ENCODE measurements at regions not wholly inside any gene's neighbourhood (a gene's known extent, or its start where the extent isn't known, plus 50 kb on each side); places are given as distances from the start of the nearest gene placed in this dataset.

GRCh38 chr6:153405931-153406330, 274.8 kb upstream of the RGS17 start:
- FAIRE-seq, result no peak
- no peak overlapping the region for H3K27ac ChIP-seq (ENCODE audit: low read depth, low read length)
- 78% methylated on average over 4 of the region's 4 CpGs; no CpG with 5 or more reads in 1 of the 2 experiments for WGBS, 2 experiments (ENCODE audit: extremely low coverage in 1 of 2, insufficient coverage in 1 of 2, insufficient read length in 1 of 2, insufficient replicate concordance in 2 of 2, low coverage in 1 of 2, low lambda C conversion rate in 2 of 2, missing lambda C conversion rate in 1 of 2)

More at GRCh38 chr6:153405931-153406330, 274.8 kb upstream of the RGS17 start:
- no peak overlapping the region for H2AK5ac ChIP-seq (ENCODE audit: low read depth, low read length)
- H4K20me1 ChIP-seq (replicated peaks in 1 of 2; ENCODE audit: control insufficient read depth in 1 of 2, insufficient read depth in 2 of 2, low read length in 2 of 2), result no peaks in the 10 kb centered on the region
- DNase-seq (ENCODE audit: low read depth in 1 of 2, low spot score in 2 of 2), result no peak
- no peak overlapping the region for H2BK120ac ChIP-seq (replicated peaks; ENCODE audit: low read depth, low read length)
- H2AFZ ChIP-seq (ENCODE audit: low read length), result no peak overlapping the region; the same call in 1 of the 2 replicates
- ChIA-PET CTCF (ENCODE audit: partially characterized antibody) (interaction anchor here (1.0 kb wide), 1 partner anchor 17 kb away, joined by 3 read pairs; no protein-coding TSS in a partner anchor), POLR2A (ENCODE audit: partially characterized antibody) (no interaction called here)
- H3K14ac ChIP-seq (ENCODE audit: insufficient read length), result no peak overlapping the region
- no peak overlapping the region for H2BK5ac ChIP-seq (ENCODE audit: low read depth, low read length)
- H3K23ac ChIP-seq (ENCODE audit: insufficient read length), result no peak overlapping the region
- H3K9ac ChIP-seq (replicated peaks in 1 of 4; ENCODE audit: extremely low read depth in 1 of 4, low read depth in 3 of 4, low read length in 3 of 4), result no peak overlapping the region
- no peaks in the 10 kb centered on the region for H3K79me2 ChIP-seq (ENCODE audit: control insufficient read depth in 1 of 2, insufficient read depth in 2 of 2, low read length in 2 of 2)
- H2BK12ac ChIP-seq (ENCODE audit: low read depth, low read length), result no peak overlapping the region
- no peak overlapping the region for H3K18ac ChIP-seq (ENCODE audit: extremely low read depth, low read length)
- no peaks in the 10 kb centered on the region for H3K79me1 ChIP-seq (ENCODE audit: low read depth, low read length)
- no peak overlapping the region for H3K4me2 ChIP-seq (ENCODE audit: insufficient read depth in 1 of 2, low read depth in 2 of 2, low read length in 2 of 2)
- TF ChIP-seq CTCF (IDR thresholded peaks at IDR 0.05; ENCODE audit: control extremely low read depth in 1 of 3, insufficient read depth in 1 of 3, low read depth in 1 of 3, low read length in 3 of 3), result no peak
- TF ChIP-seq EZH2 (IDR thresholded peaks at IDR 0.05; ENCODE audit: low read depth, low read length, severe bottlenecking), result no peak
- no peak for TF ChIP-seq CHD2 (IDR thresholded peaks at IDR 0.05; ENCODE audit: low read length)
- no peak for TF ChIP-seq SIX5 (IDR thresholded peaks at IDR 0.05; ENCODE audit: low read depth, low read length)
- no peak for TF ChIP-seq SAP30 (IDR thresholded peaks at IDR 0.05; ENCODE audit: insufficient read depth, insufficient replicate concordance, low read length)
- H2BK15ac ChIP-seq (ENCODE audit: low read length), result no peak overlapping the region
- no peak overlapping the region for H2BK20ac ChIP-seq (ENCODE audit: low read length)
- no peaks in the 10 kb centered on the region for H3K36me3 ChIP-seq (ENCODE audit: control insufficient read depth in 2 of 4, insufficient read depth in 4 of 4, low read length in 3 of 4)
- no peak overlapping the region for H4K91ac ChIP-seq (replicated peaks; ENCODE audit: insufficient read length, low read length)
- H3K4me1 ChIP-seq (replicated peaks in 1 of 4; ENCODE audit: control insufficient read depth in 3 of 4, insufficient read depth in 4 of 4, low read length in 3 of 4), result no peaks in the 10 kb centered on the region
- H3K4me3 ChIP-seq (ENCODE audit: extremely low read depth in 1 of 4, insufficient read depth in 2 of 4, low read depth in 3 of 4, low read length in 4 of 4), result no peak overlapping the region
- H4K5ac ChIP-seq (ENCODE audit: insufficient read length, low read depth, low read length), result no peak overlapping the region
- no peak overlapping the region for H3K4ac ChIP-seq (replicated peaks; ENCODE audit: insufficient read length, low read depth, low read length)
- no peak overlapping the region for H3K56ac ChIP-seq (replicated peaks; ENCODE audit: insufficient read length, low read depth, low read length)
- H3K9me3 ChIP-seq (ENCODE audit: insufficient read depth in 2 of 2, low read depth in 1 of 2, low read length in 1 of 2), result no peaks in the 10 kb centered on the region
- H3K23me2 ChIP-seq (ENCODE audit: low read depth, low read length), result no peaks in the 10 kb centered on the region
- H3K27me3 ChIP-seq (replicated peaks in 1 of 4; ENCODE audit: control insufficient read depth in 3 of 4, extremely low read depth in 1 of 4, insufficient read depth in 3 of 4, low read length in 3 of 4), result no peaks in the 10 kb centered on the region
- no peak overlapping the region for H4K8ac ChIP-seq (ENCODE audit: extremely low read depth, insufficient read depth, low read length)
